OCI-LY3 (cell line): ENCODE measurements at regions not wholly inside any gene's neighbourhood (a gene's known extent, or its start where the extent isn't known, plus 50 kb on each side); places are given as distances from the start of the nearest gene placed in this dataset.

ENCODE experiments used
- H2AFZ ChIP-seq: fragments of 200-600, 300-600 bp; shearing (Covaris generic); 2 replicates; pipeline ENCODE4 v1.6.0; 2014; ENCODE audit warnings: antibody characterized with exemption, low read depth, low read length
- H3K27ac ChIP-seq: fragments of 200-600, 300-600 bp; sonication (generic); 2 replicates; pipeline ENCODE4 v1.5.1; 2014; ENCODE audit warnings: mild to moderate bottlenecking, low read length, moderate library complexity, mixed read lengths
- H3K27me3 ChIP-seq: fragments of 200-600, 300-600 bp; sonication (generic); 2 replicates; pipeline ENCODE4 v1.6.1; 2014; ENCODE audit warnings: low read depth, low read length, mixed read lengths
- H3K36me3 ChIP-seq: fragments of 200-600, 300-600 bp; sonication (generic); replicated peaks from 2 replicates; pipeline ENCODE3; 2014; ENCODE audit warnings: low read depth, low read length, mixed read lengths
- H3K4me1 ChIP-seq: fragments of 300-600, 200-600 bp; sonication (generic); 2 replicates; pipeline ENCODE4 v1.6.1; 2014; ENCODE audit warnings: low read length, mixed read lengths
- H3K4me2 ChIP-seq: fragments of 200-600, 300-600 bp; sonication (generic); 2 replicates; pipeline ENCODE4 v1.6.1; 2014; ENCODE audit warnings: low read length, mixed read lengths
- H3K4me3 ChIP-seq: fragments of 300-600, 200-600 bp; sonication (generic); 2 replicates; pipeline ENCODE4 v1.5.1; 2014; ENCODE audit warnings: antibody characterized with exemption, mild to moderate bottlenecking, low read length, moderate library complexity
- H3K79me2 ChIP-seq: fragments of 300-600, 200-600 bp; shearing (Covaris generic); 2 replicates; pipeline ENCODE4 v1.6.1; 2014; ENCODE audit warnings: mild to moderate bottlenecking, low read length, mixed read lengths
- H3K9ac ChIP-seq: fragments of 300-600, 200-600 bp; shearing (Covaris generic); 2 replicates; pipeline ENCODE4 v1.6.0; 2014; ENCODE audit warnings: mild to moderate bottlenecking, low read length, moderate library complexity
- H3K9me3 ChIP-seq: fragments of 200-600, 300-600 bp; shearing (Covaris generic); 2 replicates; pipeline ENCODE4 v1.6.1; 2014; ENCODE audit warnings: low read length, mixed read lengths; ENCODE audit not compliant: insufficient read depth
- H4K20me1 ChIP-seq: fragments of 200-600, 300-600 bp; sonication (generic); 2 replicates; pipeline ENCODE4 v1.6.1; 2016; ENCODE audit warnings: low read length, mixed read lengths; ENCODE audit not compliant: insufficient read depth
- EZH2phosphoT487 ChIP-seq: fragments of 200-600 bp; shearing (Covaris generic); IDR thresholded peaks from 2 replicates; pipeline ENCODE4 v1.6.1; 2018; ENCODE audit warnings: antibody characterized with exemption, mixed run types, low read depth
- TF ChIP-seq, protein P1 (sequence below): fragments of 200-600, 300-600 bp; sonication (generic); IDR thresholded peaks from 2 replicates; pipeline ENCODE4 v1.5.1; 2014; ENCODE audit warnings: antibody characterized with exemption, low read length, low read depth

DNA sequence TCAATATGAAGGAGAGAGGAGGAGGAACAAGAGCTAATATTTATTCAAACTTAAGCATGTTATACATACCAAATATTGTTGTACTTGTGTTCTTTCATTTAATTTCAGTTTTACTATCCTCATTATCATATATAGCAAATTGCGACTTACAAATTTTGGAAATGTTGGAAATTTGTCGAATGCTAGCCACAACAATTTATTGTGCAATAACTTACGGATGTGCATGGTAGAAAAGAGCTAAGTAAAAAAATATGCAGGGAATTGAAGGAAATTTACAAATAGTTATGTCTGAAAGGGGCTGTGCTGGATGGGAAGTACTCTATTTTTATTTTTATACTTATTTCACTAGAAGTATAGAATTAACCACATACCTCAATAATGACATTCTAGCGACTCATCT, 376.3 kb downstream of the PCDH20 start:
- H3K79me2 ChIP-seq: no peaks in the 10 kb centered on the region
- no peak overlapping the region for H3K9ac ChIP-seq
- H3K36me3 ChIP-seq: no peaks in the 10 kb centered on the region
- H3K9me3 ChIP-seq: no peaks in the 10 kb centered on the region
- H4K20me1 ChIP-seq: no peaks in the 10 kb centered on the region
- no peak overlapping the region for H3K4me3 ChIP-seq
- TF ChIP-seq, protein P1, sequence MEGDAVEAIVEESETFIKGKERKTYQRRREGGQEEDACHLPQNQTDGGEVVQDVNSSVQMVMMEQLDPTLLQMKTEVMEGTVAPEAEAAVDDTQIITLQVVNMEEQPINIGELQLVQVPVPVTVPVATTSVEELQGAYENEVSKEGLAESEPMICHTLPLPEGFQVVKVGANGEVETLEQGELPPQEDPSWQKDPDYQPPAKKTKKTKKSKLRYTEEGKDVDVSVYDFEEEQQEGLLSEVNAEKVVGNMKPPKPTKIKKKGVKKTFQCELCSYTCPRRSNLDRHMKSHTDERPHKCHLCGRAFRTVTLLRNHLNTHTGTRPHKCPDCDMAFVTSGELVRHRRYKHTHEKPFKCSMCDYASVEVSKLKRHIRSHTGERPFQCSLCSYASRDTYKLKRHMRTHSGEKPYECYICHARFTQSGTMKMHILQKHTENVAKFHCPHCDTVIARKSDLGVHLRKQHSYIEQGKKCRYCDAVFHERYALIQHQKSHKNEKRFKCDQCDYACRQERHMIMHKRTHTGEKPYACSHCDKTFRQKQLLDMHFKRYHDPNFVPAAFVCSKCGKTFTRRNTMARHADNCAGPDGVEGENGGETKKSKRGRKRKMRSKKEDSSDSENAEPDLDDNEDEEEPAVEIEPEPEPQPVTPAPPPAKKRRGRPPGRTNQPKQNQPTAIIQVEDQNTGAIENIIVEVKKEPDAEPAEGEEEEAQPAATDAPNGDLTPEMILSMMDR: no peak
- TF ChIP-seq EZH2phosphoT487: no peak
- H3K27me3 ChIP-seq: no peaks in the 10 kb centered on the region
- no peak overlapping the region for H3K27ac ChIP-seq
- peaks cover 6% of the 10 kb centered on the region; the same call in 1 of the 2 replicates for H3K4me1 ChIP-seq
- no peak overlapping the region; the same call in 1 of the 2 replicates for H2AFZ ChIP-seq
- H3K4me2 ChIP-seq: no peak overlapping the region

DNA sequence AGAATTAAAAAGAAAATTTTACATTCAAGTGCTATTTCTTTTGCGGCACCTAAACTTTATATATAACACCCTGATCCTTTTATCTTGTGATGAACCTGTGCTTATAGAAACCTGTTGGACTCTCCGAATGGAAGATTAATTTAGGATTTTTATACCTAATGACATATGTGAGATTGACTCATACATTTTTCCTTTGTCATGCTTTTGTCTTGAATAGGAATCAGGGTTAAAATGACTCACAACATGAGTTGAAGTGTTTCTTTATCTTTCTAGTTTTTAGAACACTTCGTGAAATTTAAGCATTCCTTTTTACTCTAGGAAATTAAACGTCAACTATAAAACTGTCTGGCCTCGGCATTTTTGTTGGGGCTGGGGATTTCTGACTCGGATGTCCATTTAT, 378.9 kb downstream of the PCDH20 start:
- no peaks in the 10 kb centered on the region for H3K36me3 ChIP-seq
- peaks cover 6% of the 10 kb centered on the region; the same call in 1 of the 2 replicates for H3K4me1 ChIP-seq
- H2AFZ ChIP-seq: no peak overlapping the region
- H3K27ac ChIP-seq: no peak overlapping the region
- TF ChIP-seq, protein P1: no peak
- TF ChIP-seq EZH2phosphoT487: no peak
- no peaks in the 10 kb centered on the region for H4K20me1 ChIP-seq
- no peak overlapping the region for H3K9ac ChIP-seq
- H3K9me3 ChIP-seq: no peaks in the 10 kb centered on the region
- no peak overlapping the region for H3K4me3 ChIP-seq
- no peaks in the 10 kb centered on the region for H3K79me2 ChIP-seq
- no peak overlapping the region for H3K4me2 ChIP-seq
- H3K27me3 ChIP-seq: no peaks in the 10 kb centered on the region

DNA sequence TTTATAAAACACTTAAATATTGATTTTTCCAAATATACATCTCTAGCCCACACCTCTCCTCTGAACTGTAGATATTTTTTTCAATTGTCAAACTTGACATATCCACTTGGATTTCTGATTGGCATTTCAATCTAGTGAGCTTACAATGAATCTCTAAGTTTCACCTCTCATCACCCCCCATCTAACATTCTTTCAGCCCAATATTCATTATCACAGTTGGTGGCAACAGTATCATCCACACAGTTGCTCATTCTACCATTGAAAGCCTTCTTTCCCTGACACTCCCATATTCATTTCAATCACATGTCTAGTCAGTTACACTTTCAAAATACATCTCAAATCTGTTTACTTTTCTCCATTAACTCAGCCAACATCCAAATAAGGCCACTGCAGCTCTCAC, 385.2 kb downstream of the PCDH20 start:
- Histone ChIP-seq H3K36me3 (no peaks in the 10 kb centered on the region), H3K27ac (no peak overlapping the region), H3K9me3 (no peaks in the 10 kb centered on the region), H3K79me2 (no peaks in the 10 kb centered on the region), H3K4me3 (no peak overlapping the region), H3K9ac (no peak overlapping the region), H4K20me1 (no peaks in the 10 kb centered on the region), H3K27me3 (no peaks in the 10 kb centered on the region), H3K4me2 (no peak overlapping the region), H2AFZ (no peak overlapping the region), H3K4me1 (no peaks in the 10 kb centered on the region)
- TF ChIP-seq, protein P1: no peak

DNA sequence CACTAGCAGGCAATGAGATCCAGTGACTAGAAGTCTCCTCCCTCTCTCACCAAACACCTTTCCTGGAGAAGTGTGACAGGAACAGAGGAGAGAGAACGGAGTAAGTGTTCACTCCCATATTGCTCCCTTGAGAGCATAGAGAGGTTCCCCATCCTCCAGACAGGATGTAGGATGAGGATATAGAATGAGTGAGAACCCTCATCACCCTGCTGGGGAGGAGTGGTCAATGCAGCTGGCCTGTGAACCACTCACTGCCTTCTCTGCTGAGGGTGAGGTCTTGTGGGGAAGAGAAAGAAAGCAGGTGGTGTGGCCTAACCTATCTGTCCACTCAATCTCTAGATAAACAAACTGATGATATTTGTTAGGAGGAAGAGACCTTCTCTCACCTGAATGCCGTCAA, 386.6 kb downstream of the PCDH20 start:
- TF ChIP-seq, protein P1: no peak
- Histone ChIP-seq H3K36me3 (no peaks in the 10 kb centered on the region), H3K9ac (no peak overlapping the region), H4K20me1 (no peaks in the 10 kb centered on the region), H3K27me3 (no peaks in the 10 kb centered on the region), H3K27ac (no peak overlapping the region), H2AFZ (peak overlapping the region; percentile 28; the same call in 1 of the 2 replicates), H3K79me2 (no peaks in the 10 kb centered on the region), H3K4me1 (no peaks in the 10 kb centered on the region), H3K4me2 (no peak overlapping the region), H3K9me3 (no peaks in the 10 kb centered on the region), H3K4me3 (no peak overlapping the region)
